Adrenal gland (tissue), 9 donors: ENCODE measurements at regions not wholly inside any gene's neighbourhood (a gene's known extent, or its start where the extent isn't known, plus 50 kb on each side); places are given as distances from the start of the nearest gene placed in this dataset.

ENCODE experiments used
- DNase-seq, 7 donors: peaks; one replicate each; pipeline ENCODE4 v3.0.0-alpha.2; 2019 to 2020
- H3K27ac ChIP-seq, 5 donors: fragments of 200-600 bp; sonication (generic) in 4 of 5; 1 replicate in 3 of 5; 2 replicates in 2 of 5; pipeline versions ENCODE4 v1.5.1 to v1.8.0; 2016 to 2020; ENCODE audit warnings: mild to moderate bottlenecking in 1 of 5
- H3K27me3 ChIP-seq: fragments of 200-600 bp; 2 replicates; pipeline ENCODE4 v1.8.0; 2021
- H3K36me3 ChIP-seq, 2 donors: fragments of 200-600 bp; replicated peaks in 1 of 2; 1 replicate in 1 of 2; 2 replicates in 1 of 2; pipeline versions ENCODE4 v1.5.1 to v1.8.0; 2018 to 2022
- H3K4me1 ChIP-seq, 2 donors: fragments of 200-600 bp; replicated peaks in 1 of 2; 1 replicate in 1 of 2; 2 replicates in 1 of 2; pipeline versions ENCODE4 v1.5.1 to v1.8.0; 2018 to 2021
- H3K4me3 ChIP-seq, 4 donors: fragments of 200-600 bp; sonication (generic) in 3 of 4; one replicate each; pipeline ENCODE4 v1.5.1; 2016 to 2018
- H3K9me3 ChIP-seq, 3 donors: fragments of 200-600 bp; sonication (generic) in 1 of 3; replicated peaks in 1 of 3; 1 replicate in 2 of 3; 2 replicates in 1 of 3; pipeline versions ENCODE4 v1.5.1 to v1.8.0; 2016 to 2021
- CTCF ChIP-seq, 6 experiments: fragments of 450-650 bp in 4 of 6; fragments of 200-600 bp in 2 of 6; sonication (generic) in 1 of 6; IDR thresholded peaks; 1 replicate in 5 of 6; 2 replicates in 1 of 6; pipeline versions ENCODE4 v1.5.1 to v1.8.0; 2016 to 2021; ENCODE audit warnings: antibody characterized with exemption in 6 of 6, mild to moderate bottlenecking in 2 of 6, moderate library complexity in 1 of 6
- POLR2A ChIP-seq, 2 donors: fragments of 450-650 bp; IDR thresholded peaks; one replicate each; pipeline ENCODE4 v1.6.1; 2017; ENCODE audit warnings: antibody characterized with exemption in 2 of 2, mild to moderate bottlenecking in 2 of 2, moderate library complexity in 1 of 2
- WGBS, 4 donors: extraction: QIAGEN DNeasy Blood & Tissue Kit in 2 of 4; methylation state at CpG; one replicate each; pipeline versions ENCODE4 v1.1.5 to v1.1.7; 2013 to 2017; 5-methylcytosine and 5-hydroxymethylcytosine counted together
- intact Hi-C, 2 donors: fragments of 100-400 bp; cut with DNase I; formaldehyde crosslinking; loops; one replicate each; pipeline versions ENCODE4 v1.14.1 to v1.15.0; 2022 to 2023
- donor health status: healthy with polysubstance abuse.
- donor health status: Bipolar disorder and iron deficiency.
- donor health status: DM: yes; HTN: yes; CAD: no.
- donor health status: DM: no; HTN: no; CAD: no.
- donor health status: DM: no; HTN: no; CAD: no.

- intact Hi-C loops: no loop called here
- DNase-seq: no peak
- H3K27ac ChIP-seq: no peak overlapping the region
- TF ChIP-seq POLR2A (IDR thresholded peaks at IDR 0.05) (no peak), CTCF (IDR thresholded peaks at IDR 0.05) (no peak)
- H3K4me3 ChIP-seq: no peak overlapping the region
- WGBS, 4 donors: 76 to 83% (median 78%) methylated on average over 3 of the region's 3 CpGs
- H3K36me3 ChIP-seq: no peaks in the 10 kb centered on the region
- H3K4me1 ChIP-seq: no peaks in the 10 kb centered on the region
- no peaks in the 10 kb centered on the region for H3K9me3 ChIP-seq
- no peaks in the 10 kb centered on the region for H3K27me3 ChIP-seq
Observed at GRCh38 chr5:105670596-105670995, 2000.1 kb downstream of the EFNA5 start.

GRCh38 chr5:105663671-105664070, 2007.1 kb downstream of the EFNA5 start:
- intact Hi-C loops: no loop called here
- H3K36me3 ChIP-seq: no peaks in the 10 kb centered on the region
- DNase-seq: no peak
- no peak overlapping the region for H3K4me3 ChIP-seq
- no peaks in the 10 kb centered on the region for H3K4me1 ChIP-seq
- H3K27me3 ChIP-seq: no peaks in the 10 kb centered on the region
- H3K9me3 ChIP-seq: no peaks in the 10 kb centered on the region
- 74 to 93% (median 87%) methylated on average over 4 of the region's 4 CpGs for WGBS, 4 donors
- H3K27ac ChIP-seq: no peak overlapping the region
- TF ChIP-seq POLR2A (IDR thresholded peaks at IDR 0.05) (no peak), CTCF (IDR thresholded peaks at IDR 0.05) (no peak)

GRCh38 chr5:105659396-105659795, 2011.3 kb downstream of the EFNA5 start:
- Histone ChIP-seq H3K36me3 (no peaks in the 10 kb centered on the region), H3K4me3 (no peak overlapping the region), H3K27me3 (no peaks in the 10 kb centered on the region), H3K27ac (no peak overlapping the region), H3K9me3 (no peaks in the 10 kb centered on the region), H3K4me1 (no peaks in the 10 kb centered on the region)
- no peak for DNase-seq
- no peak for TF ChIP-seq POLR2A (IDR thresholded peaks at IDR 0.05)
- no peak for TF ChIP-seq CTCF (IDR thresholded peaks at IDR 0.05)
- intact Hi-C loops: no loop called here
- 83 to 94% (median 89%) methylated on average over 3 of the region's 3 CpGs for WGBS, 4 donors

DNA sequence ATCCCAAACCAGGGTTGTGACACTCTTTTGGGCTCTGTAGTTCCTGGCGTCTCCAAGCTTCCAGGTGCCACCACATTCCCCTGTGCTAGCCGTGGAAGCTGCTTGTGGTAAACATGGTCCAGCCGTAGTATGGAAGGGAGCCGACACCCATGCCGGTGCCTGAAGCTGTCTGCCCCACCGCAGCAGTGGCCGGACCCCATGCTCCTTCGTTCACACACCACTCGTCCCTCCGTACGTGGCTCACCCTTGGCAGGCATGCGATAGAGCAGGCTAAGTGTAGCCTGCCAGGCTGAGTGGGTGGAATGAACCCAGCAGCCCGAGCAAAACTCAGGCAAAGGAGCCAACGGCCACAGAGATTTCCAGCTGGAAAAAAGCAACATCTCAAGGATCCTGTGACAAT, 2030.4 kb downstream of the EFNA5 start:
- intact Hi-C loops: no loop called here
- Histone ChIP-seq H3K9me3 (peaks cover 0 to 3% (median 0%) of the 10 kb centered on the region in 3 donors), H3K4me3 (no peak overlapping the region), H3K27ac (no peak overlapping the region), H3K4me1 (no peaks in the 10 kb centered on the region), H3K36me3 (no peaks in the 10 kb centered on the region), H3K27me3 (no peaks in the 10 kb centered on the region)
- 87 to 90% (median 88%) methylated on average over 8 to 14 of the region's 14 CpGs for WGBS, 4 donors
- no peak for DNase-seq
- TF ChIP-seq CTCF (IDR thresholded peaks at IDR 0.05) (no peak), POLR2A (IDR thresholded peaks at IDR 0.05) (no peak)
